ENCODE measurements at regions not wholly inside any gene's neighbourhood (a gene's known extent, or its start where the extent isn't known, plus 50 kb on each side); places are given as distances from the start of the nearest gene placed in this dataset.
"Not testable (repeated sequence)": the region's sequence is repeated elsewhere in the genome, so short reads cannot be mapped to it uniquely, and the experiment has no call there.

DNA sequence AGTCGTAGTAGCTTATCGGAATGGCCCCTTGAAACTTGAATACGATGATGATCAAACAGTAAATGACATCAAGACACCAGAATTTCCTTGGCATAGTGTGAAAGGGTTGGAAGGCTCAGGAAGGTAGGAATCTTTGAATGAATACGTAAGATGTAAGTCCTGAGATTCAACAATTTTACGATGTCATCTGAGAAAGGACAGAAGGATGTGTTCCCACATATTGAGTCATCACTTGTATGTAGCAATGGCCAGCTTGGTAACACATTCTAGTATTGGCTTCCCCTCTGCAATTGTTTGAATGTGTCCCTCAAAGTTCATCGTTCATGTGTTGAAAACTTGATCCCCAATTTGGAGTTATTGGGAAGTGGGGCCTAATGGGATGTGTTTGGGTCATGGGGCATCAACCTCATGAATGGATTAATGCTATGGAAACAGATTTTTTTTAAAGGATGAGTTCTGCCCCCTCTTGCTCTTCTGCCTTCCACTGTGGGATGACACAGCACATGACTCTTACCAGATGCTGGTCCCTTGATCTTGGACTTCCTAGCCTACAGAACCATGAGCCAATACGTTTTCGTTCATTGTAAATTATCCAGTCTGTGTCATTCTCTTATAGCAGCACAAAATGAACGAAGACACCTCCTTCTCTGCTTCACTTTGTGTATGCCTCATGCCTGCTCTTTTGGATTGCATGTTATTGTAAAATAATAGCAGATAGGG, 284.6 kb downstream of the BCAT1 start:
- DNase-seq = no peak

DNA sequence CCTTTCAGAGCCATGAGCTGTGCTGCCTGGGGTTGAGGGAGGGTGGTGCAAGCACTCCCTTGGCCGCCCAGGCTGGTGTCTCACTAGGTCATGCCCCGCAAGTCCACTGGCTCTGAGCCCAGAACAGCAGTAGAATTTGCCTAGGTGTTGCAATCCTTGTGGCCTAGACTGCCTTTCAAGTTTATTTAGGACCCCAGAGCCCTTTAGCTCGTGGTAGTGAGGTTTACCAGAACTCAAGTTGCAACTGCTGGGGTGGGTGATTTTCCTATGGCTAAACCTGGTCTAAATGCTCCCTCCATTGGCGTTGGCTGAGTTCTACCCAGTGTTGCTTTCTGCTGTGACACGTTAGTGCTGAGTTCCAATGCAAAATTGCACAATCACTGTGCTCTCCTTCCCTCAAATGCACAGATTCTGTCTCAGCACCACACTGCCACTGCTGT, 287.2 kb downstream of the BCAT1 start:
- no peak for DNase-seq

DNA sequence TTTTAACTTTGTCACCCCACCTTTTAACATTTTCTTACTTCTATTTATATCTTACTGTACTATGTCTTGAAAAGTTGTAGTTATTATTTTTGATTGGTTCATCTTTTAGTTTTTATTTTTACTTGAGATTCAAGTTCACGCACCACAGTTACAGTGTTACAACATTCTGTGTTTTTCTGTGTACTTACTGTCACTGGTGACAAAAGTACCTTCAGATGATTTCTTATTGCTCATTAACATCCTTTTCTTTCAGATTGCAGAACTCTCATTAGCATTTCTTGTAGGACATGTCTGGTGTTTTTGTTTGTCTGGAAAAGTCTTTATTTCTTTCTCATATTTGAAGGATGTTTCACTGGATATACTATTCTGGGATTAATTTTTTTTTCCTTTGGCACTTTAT, 289.9 kb downstream of the BCAT1 start:
- DNase-seq = no peak

DNA sequence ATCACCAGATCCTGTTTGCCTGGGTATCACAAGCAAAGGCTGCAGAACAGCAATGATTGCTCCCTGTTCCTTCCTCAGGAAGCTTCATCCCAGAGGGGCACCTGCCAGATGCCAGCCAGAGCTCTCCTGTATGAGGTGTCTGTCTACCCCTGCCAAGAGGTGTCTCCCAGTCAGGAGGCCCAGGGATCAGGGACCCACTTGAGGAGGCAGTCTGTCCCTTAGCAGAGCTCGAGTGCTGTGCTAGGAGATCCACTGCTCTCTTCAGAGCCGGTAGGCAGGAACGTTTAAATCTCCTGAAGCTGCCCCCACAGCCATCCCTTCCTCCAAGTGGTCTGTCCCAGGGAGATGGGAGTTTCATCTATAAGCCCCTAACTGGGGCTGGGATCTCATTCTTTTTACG, 294.6 kb downstream of the BCAT1 start:
- not testable (repeated sequence) for DNase-seq

DNA sequence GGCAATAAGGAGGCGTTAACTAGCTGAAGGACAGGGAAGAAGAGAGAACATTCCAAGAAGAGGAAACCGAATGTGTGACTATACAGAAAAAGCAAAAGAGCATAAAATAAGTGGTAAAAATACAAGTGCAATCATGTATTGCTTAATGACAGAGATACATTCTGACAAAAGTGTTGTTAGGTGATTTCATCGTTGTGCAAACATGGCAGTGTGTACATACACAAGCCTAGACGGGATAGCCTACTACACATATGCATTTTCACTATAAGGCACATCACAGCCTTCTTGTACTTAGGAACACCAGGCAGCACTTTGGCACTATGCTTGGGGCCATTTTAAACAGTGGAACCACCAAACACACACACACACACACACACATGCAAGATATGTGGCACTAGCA, 299.3 kb downstream of the BCAT1 start:
- no peak for DNase-seq

DNA sequence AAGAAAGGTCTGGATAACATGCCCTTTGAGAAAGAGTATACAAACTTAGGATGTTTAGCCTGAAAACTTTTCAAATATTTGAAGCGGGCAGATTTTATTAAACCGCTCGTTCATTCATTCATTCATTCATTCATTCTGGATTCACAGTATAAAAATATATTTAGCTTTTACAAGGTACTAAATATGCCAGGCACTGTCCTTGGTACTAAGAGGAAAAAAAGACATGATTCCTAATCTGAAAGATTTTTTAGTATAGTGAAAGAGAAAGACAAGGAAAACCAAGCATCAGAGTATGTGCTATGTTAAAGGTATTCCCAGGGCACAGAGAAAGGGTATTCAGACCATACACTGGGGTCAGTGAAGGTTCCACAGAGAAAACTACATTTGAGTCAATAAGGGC, 299.7 kb downstream of the BCAT1 start:
- no peak for DNase-seq

GRCh38 chr12:24645254-24645653, 303.6 kb downstream of the BCAT1 start:
- DNase-seq = no peak

DNA sequence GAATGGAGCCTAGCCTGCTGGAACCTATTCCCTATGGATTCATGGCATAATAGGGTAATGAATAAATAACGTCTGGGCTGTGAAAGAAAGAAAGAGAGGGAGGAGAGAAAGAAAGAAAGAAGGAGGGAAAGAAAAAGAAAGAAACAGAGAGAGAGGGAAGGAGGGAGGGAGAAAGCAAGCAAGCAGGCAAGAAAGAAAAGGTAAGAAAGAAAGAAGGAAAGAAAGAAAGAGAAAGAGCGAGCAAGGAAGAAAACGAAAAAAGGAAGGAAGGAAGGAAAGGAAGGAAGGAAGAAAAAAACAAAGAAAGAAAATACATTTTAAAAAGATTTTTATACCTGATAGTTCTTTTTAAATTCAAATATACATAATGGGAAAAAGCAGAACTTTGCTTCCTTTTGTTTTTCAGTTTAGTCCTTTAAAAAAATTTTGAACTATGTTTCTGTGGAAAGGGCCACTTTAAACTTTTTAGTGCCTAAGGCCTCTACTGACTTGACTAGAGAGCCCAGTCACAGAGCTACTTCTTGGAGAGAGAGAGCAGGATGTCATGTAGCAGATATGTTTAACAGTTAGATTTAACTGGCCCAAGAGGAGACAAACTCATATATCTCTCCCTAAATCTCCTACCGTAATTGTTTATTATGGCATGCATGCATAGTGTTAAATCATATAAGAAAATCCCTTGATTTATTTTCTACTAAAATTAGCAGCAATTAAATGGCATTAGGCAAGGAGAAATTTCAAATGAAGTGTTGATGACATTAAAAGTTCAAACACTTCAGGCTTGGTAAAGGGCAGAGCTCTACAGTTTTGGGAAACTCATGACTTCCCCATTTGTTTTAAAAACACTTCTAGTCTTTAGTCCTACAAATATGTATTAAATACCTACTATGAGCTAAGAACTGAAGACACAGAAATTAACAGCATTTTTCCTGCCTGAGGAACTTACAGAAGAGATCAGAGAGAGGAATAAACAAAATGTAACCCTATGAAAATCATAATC, 305.5 kb downstream of the BCAT1 start:
- DNase-seq = no peak

DNA sequence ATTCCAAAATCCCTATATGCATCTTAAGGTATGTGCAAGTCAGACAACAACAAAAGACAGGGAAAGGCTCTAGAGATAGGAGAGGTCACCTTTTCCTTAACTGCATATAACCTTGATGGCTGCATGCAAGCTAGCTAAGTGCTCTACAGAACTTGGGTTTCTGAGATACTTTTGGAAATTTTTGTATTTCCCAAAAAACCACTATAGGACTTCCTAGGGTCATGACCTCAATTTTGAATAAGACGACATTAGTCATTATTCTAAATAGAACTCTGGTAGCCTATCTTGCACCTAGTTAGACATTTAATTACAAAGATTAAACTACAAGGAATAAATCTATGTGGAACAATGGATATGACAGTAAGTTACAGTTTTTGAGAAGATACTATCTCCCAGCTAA, 309.3 kb downstream of the BCAT1 start:
- no peak for DNase-seq

GRCh38 chr12:24632466-24632865, 316.4 kb downstream of the BCAT1 start:
- no peak for DNase-seq

- no peak for DNase-seq
Observed at GRCh38 chr12:24631676-24632426, 317.1 kb downstream of the BCAT1 start.

- no peak for DNase-seq
Observed at GRCh38 chr12:24630856-24631255, 318.0 kb downstream of the BCAT1 start.

- DNase-seq = no peak
Observed at GRCh38 chr12:24630446-24630845, 318.5 kb downstream of the BCAT1 start.

DNA sequence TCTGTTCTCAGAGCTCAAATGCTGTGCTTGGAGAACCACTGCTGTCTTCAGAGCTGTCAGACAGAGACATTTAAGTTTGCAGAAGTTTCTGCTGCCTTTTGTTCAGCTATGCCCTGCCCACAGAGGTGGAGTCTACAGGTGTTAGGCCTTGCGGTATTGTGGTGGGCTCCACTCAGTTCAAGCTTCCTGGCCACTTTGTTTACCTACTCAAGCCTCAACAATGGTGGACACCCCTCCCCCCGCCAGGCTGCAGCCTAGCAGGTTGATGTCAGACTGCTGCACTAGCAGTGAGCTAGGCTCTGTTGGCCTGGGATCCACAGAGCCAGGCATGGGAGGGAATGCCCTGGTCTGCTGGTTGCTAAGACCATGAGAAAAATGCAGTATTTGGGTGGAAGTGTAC, 323.8 kb downstream of the BCAT1 start:
- DNase-seq = no peak

- not testable (repeated sequence) for DNase-seq
Observed at GRCh38 chr12:24619954-24620353, 328.9 kb downstream of the BCAT1 start.

GRCh38 chr12:24617471-24617870, 331.4 kb downstream of the BCAT1 start:
- no peak for DNase-seq

DNA sequence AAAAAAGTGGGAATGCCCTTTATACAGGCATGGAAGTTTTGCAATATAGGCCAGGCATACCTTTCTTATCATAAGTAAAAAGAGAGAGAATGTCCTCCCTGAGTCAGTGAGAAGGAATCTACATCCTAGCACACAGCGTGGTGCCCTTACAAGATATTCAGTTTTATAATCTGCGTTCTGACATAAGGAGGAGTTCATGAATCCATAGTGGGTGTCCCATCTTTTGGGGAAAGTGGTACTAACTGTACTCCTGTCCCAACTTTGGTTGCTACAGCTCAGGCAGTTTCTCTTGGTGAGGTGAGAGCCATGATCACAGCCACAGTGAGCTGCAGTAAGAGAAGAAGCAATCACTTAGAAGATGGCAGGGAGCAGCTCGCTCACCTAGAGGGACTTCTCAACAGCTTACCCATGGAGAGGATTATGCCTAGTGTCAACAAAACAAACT, 332.9 kb downstream of the BCAT1 start:
- no peak for DNase-seq

- no peak for DNase-seq
Observed at GRCh38 chr12:24608637-24609285, 340.1 kb downstream of the BCAT1 start.

- DNase-seq = no peak
Observed at GRCh38 chr12:24608108-24608507, 340.8 kb downstream of the BCAT1 start.

DNA sequence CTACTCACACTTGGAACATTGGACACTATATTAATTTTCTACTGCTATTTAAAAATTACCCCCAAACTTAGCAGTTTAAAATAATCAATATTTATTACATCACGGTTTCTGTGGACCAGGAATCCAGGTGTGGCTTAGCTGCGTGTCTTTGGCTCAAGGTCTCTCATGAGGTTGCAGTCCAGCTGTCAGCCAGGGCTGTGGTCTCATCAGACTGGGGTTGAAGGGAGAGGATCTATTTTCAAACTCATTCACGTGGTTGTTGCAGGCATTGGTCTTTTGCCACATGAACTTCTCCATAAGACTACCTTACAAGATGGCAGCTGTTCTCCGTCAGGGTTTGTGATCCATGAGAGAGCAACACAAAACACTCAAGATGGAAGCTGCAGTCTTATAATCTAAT, 343.0 kb downstream of the BCAT1 start:
- no peak for DNase-seq

- no peak for DNase-seq
Observed at GRCh38 chr12:24605466-24605865, 343.4 kb downstream of the BCAT1 start.

- no peak for DNase-seq
Observed at GRCh38 chr12:24603371-24603770, 345.5 kb downstream of the BCAT1 start.

GRCh38 chr12:24600996-24601395, 347.9 kb downstream of the BCAT1 start:
- DNase-seq = no peak

Data from CD4-positive, alpha-beta T cell treated with Interleukin-17A for 1 hour (primary cell).